HG02852 (cell line): ENCODE measurements at regions not wholly inside any gene's neighbourhood (a gene's known extent, or its start where the extent isn't known, plus 50 kb on each side); places are given as distances from the start of the nearest gene placed in this dataset.
"Not testable (repeated sequence)": the region's sequence is repeated elsewhere in the genome, so short reads cannot be mapped to it uniquely, and the experiment has no call there.

Source experiments
- ATAC-seq: cut with Tn5 transposase; IDR thresholded peaks from one replicate; pipeline ENCODE4 v1.9.1; 2021; ENCODE audit warnings: mild to moderate bottlenecking, moderate library complexity; ENCODE audit not compliant: unreplicated experiment

DNA sequence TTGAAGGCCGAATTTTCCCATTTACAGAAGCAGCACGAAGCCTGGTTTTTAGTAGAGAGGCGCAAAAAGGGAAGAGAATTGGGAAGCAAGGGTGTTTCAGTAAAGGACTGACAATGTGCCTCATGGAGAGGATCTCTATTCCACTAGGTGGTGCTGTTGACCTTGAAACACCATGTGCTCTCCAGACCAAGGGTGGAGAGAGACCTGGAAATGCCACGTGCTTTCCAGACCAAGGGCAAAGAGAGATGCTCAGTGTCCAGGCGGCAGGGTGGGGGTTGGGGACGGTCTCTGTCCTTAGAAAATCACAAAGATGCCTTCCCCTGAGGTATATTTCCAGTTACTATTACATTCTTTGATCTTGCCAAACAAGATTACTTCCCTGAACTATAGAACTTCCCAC is 425.3 kb downstream of the CSNK1G3 start:
- ATAC-seq, result no peak

DNA sequence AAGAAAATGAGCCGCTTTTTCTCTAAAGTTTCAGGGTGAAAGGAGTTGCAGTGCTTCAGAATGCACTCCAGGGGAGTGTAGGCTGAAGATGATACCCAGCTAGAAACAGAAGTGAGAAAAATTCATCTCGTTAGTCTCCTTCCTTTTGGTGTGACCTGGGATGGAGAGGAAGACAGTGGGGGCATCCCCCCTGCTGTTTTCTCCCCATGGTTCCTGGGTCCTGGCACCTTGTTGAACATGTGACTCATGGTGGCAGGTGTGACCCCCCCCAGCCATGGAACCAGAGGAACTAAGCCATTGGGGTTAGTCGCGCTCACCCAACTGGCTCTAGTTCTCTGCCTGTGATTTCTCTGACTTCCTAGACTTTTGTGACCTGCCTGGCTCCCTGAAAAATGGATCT is 424.6 kb downstream of the CSNK1G3 start:
- ATAC-seq, result no peak

DNA sequence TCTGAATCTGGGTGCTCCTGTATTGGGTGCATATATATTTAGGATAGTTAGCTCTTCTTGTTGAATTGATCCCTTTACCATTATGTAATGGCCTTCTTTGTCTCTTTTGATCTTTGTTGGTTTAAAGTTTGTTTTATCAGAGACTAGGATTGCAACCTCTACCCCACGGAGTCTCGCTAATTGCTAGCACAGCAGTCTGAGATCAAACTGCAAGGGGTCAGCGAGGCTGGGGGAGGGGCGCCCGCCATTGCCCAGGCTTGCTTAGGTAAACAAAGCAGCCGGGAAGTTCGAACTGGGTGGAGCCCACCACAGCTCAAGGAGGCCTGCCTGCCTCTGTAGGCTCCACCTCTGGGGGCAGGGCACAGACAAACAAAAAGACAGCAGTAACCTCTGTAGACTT is 421.8 kb downstream of the CSNK1G3 start:
- not testable (repeated sequence) for ATAC-seq

DNA sequence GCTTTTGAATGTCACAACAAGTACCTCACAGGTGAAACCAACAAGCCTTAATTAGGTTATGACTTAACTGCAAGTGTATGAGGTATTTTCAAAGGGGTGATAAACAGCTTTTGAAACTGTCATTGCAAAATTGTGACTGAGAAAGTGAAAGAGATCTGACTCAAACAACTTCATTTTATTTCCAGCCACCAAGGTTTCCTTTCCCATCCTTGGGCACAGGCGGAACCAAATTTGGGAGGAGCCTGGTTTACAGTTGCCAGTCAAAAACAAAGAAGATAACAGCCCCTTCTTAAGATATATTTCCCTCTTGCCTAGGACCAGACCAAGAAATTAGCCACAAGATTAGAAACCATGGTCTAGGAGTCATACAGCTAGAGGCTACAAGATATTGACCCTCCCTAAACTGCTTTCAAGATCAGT is 417.1 kb downstream of the CSNK1G3 start:
- ATAC-seq, result peak; percentile 80

DNA sequence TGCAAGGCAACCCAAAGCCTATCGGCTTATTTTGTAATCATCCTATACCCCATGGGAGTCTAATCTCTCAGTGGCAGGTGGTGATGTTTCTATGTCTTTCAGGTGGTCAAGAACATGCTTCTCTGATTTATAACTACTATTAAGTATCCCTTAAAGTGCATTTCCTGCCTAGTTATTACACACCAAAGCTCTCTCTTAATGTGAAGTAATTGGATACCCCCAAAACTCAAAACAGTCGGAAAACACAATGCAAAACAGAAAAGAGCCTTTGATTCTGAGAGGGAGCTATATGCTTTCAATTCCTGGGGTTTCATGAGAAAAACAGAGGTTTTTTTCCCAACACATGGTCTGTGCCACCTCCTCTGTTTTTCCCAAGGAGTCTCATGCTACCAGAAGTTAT is 416.4 kb downstream of the CSNK1G3 start:
- no peak for ATAC-seq

- no peak for ATAC-seq
Observed at GRCh38 chr5:123921193-123921592, 409.2 kb downstream of the CSNK1G3 start.

GRCh38 chr5:123916345-123917121 is 404.6 kb downstream of the CSNK1G3 start:
- no peak for ATAC-seq

DNA sequence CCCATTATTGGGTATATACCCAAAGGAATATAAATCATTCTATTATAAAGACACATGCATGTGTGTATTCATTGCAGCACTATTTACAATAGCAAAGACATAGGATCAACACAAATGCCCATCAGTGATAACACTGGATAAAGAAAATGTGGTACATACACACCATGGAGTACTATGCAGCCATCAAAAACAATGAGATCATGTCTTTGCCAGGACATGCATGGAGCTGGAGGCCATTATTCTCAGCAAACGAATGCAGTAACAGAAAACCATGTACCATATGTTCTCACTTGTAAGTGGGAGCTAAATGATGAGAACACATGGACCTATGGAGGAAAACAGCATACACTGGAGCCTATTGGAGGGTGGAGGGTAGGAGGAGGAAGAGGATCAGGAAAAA is 402.4 kb downstream of the CSNK1G3 start:
- ATAC-seq, result no peak

DNA sequence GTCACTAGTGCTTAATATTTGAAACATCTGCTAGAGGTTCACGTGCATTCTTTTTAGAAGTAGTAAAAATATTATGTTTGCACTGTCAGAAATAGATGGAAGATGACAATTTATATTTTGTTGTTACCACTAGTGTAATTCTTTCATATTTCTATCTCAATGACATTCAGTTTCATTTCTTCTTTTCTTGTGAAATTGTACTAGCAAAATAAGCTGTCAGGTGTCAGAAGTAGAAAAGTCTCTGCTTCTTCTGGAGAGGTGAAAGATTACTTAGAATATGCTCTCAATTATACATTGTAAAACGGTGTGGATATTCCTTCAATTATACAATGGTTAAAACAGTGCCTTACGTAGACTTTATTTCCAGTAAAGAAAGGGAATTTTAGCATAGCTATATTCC is 395.4 kb downstream of the CSNK1G3 start:
- ATAC-seq, result no peak

DNA sequence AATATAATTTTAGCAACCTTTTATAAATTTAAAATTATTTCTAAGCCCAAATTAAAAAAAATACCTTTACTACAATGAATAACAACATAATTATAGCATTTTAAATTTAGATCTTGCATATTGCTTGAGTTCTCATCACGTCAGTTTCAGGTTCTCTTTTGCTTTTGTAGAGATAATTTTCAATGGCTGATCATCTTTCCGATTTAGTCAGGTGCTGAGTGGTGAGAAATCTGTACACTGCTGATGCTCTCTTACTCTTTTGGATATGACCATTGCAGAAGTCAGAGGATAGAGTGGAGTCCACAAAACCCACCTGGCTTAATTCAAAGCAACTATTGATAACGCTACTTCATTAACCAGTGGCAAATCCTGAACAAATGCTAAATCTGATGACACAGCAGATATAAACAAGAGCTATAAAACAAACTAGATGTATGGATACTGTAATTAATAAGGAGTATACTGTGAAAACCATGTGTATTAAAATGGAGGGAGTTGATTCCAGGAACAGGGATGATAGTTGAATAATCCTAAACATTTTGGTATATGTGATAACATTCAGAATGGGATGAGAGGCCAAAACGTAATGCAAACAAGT is 394.8 kb downstream of the CSNK1G3 start:
- ATAC-seq, result no peak

DNA sequence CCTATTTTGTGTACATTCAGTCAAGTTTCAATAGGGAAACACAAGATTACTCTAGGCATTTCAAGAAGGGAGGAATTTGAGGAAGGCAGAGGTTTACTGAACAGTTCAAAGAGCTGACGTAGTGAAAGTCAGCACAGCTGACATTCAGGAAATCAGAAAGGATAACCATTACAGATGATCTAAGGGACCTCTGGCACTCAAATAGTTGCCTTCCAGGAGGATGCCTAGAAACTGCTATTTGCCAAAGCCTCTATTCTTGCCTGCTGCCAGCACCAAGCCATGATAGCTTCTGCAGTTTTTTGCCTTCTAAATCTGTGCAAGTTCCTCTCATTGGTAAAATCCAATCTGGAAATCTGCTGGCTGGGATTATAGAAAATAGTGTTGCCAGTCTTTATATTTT is 373.1 kb downstream of the CSNK1G3 start:
- no peak for ATAC-seq

- no peak for ATAC-seq
Observed at GRCh38 chr5:123882965-123883345, 371.0 kb downstream of the CSNK1G3 start.

DNA sequence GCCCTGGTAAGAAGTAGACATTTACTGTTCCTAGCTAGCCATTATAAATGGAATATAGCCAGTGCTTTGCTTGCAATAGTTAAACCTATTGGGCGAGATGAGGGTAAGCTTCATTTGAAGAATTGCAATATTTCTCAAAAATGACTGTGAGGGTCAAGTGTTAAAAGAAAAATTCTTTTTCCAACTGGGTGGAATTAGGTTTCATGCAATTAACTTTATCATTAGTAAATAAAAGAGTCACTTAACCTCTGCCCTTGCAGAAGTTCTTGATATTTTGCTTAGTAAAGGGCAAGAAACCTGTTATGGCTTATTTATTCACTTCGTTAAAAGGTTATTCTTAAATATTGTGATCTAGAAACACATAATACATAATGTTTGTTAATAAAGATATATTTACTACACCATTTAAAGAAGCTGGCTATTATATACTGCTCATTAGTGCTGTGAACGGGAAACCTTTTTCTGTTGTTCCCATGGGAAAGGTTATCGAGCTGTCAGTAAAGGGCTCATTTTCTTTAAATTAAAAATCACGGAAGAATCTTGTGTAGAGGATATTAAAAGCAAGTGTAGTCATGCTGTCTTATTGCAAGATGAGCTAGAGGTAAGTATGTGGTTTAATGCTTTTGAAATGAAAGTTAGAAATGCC is 370.5 kb downstream of the CSNK1G3 start:
- ATAC-seq, result no peak

DNA sequence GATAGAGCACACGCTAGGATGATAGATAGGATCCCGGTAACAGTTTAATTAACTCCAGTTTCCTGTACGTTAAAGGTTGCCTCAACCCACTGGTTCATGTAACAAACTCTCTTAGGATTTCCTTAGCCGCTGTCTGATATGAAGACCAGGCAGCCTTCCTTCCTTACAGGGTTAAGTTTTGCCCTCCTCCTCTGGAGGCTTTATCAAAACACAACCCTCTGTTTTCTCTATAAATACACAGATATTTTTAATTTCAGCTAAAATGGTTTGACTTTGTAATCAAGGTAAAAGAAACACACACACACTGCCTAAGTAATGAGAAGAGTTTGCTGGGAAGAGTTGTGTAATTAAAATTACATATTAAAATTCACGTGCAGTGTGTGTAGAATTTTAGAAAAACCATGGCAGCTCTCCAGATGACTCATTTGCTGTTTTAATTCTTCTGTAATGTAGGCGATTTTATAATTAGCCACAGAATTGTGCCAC is 369.8 kb downstream of the CSNK1G3 start:
- ATAC-seq, result no peak

GRCh38 chr5:123880875-123881274 is 368.9 kb downstream of the CSNK1G3 start:
- ATAC-seq, result no peak

DNA sequence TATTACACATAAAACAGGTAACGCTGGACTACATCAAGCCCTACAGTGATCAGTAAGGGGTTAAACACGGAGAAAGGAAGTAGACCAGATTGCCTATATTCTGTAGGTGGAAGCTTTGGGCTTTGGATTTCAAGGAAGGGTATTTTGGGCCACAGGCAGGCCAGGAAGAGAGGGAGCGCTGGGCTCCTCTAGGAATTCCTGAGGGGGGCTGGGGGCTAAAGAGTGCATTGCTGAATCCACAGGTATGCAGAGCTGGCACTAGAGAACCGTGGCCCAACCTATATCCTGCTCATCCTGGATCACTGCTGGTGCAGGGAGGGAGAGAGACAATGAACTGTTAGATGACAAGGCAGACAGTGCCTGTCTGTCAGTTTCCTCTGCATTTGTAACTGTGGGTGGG is 367.1 kb downstream of the CSNK1G3 start:
- ATAC-seq, result no peak

- ATAC-seq, result no peak
Observed at GRCh38 chr5:123876276-123876790, 364.4 kb downstream of the CSNK1G3 start.

DNA sequence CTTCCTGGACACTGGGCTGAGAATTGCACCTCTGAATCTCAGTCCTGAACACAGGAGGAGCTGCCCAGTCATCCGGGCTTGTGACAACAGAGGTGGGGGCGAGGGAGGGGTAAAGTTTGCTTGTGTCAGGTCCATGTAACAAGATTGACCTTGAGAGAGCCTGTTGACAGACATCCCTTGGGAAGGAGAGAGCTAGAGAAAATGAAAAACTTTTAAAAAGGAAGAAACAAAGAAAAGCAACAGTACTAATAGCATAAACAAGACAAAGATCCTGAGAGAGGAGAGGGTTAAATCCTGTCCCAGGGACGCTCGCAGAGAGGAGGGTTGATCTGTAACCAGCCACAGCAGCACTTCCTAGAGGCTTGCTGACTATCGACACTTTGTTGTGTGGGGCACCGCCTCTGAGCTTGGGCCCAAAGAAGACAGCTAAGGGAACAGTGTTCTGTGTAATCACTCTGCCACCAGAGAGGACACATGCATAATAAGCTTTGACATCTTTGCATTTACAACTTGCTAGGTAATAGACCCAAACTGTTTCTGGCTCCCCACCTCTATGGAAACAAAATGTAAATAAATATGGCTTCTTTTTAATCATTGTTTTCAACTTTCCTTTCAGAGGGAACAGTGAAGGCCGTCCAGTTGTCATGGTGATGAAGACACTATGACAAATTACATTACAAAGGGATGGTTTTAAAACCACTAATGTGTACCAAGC is 363.7 kb downstream of the CSNK1G3 start:
- ATAC-seq, result no peak

DNA sequence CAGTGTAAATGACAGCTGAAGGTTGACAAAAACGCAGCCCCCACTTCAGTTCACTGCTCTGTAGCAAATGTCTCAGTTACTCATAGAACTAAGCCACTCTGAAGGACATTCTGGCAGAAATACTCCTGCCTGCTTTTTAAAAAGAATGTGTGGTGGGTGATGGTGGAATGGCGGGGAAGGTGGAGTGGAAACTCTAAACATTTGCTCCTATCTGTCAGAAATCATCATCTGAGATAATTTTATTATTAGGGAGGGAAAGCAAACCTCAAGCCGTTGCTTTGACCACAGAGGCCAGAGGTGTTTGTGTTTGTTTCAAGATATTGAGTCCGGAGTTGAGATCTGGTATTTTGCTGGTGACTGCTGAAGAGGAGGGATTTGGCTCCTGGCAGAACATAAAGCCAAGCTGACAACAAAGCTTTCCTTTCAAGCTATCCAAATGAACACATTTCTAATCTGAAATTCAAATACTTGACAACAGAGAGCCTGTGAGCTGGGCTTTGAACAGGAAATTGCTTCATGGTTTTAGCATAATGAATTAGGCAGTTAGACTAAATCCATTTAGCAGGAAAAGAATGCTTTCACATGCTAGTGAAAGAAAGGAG is 362.7 kb downstream of the CSNK1G3 start:
- ATAC-seq, result no peak

DNA sequence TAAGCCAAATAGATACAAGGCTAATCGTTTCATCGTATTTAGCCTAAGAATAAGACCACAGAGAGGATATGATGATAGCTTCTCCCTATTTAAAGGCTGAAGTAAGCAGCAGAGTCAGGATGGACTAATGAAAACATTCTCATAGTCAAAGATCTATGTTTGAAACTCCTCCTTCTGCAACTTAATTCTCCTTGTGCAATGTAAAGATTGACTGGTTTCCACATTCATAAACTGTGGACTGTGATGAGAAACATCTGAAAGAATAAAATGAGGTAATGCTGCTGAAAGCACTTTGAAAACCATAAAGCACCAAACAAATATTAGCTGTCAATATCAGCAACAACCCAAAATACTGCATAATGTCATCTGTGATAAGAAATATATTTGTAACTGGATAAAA is 361.9 kb downstream of the CSNK1G3 start:
- ATAC-seq, result no peak

- no peak for ATAC-seq
Observed at GRCh38 chr5:123871373-123871772, 359.4 kb downstream of the CSNK1G3 start.
